Testis (tissue), 2 donors: ENCODE measurements at regions not wholly inside any gene's neighbourhood (a gene's known extent, or its start where the extent isn't known, plus 50 kb on each side); places are given as distances from the start of the nearest gene placed in this dataset.

Source experiments
- DNase-seq: peaks from one replicate; pipeline ENCODE4 v3.0.0-alpha.2; 2019
- H3K27ac ChIP-seq, 2 donors: fragments of 200-600 bp; sonication (generic); one replicate each; pipeline ENCODE4 v1.5.1; 2019
- H3K27me3 ChIP-seq: fragments of 200-600 bp; sonication (generic); one replicate; pipeline ENCODE4 v1.5.1; 2019
- H3K36me3 ChIP-seq: fragments of 200-600 bp; sonication (generic); one replicate; pipeline ENCODE4 v1.5.1; 2017; ENCODE audit warnings: low read depth; ENCODE audit errors: missing control alignments
- H3K4me1 ChIP-seq: fragments of 200-600 bp; sonication (generic); one replicate; pipeline ENCODE4 v1.5.1; 2019
- H3K4me3 ChIP-seq, 2 donors: fragments of 200-600 bp; sonication (generic); one replicate each; pipeline ENCODE4 v1.5.1; 2017 to 2019
- H3K9me3 ChIP-seq: fragments of 200-600 bp; sonication (generic); one replicate; pipeline ENCODE4 v1.5.1; 2017
- POLR2A ChIP-seq: fragments of 450-650 bp; IDR thresholded peaks from one replicate; pipeline ENCODE4 v1.6.1; 2017; ENCODE audit warnings: antibody characterized with exemption, mild to moderate bottlenecking, moderate library complexity
- WGBS, 2 donors: methylation state at CpG; one replicate each; pipeline ENCODE4 v1.1.5; 2018; 5-methylcytosine and 5-hydroxymethylcytosine counted together
- intact Hi-C: fragments of 100-400 bp; cut with DNase I; formaldehyde crosslinking; loops from one replicate; pipeline ENCODE4 v1.15.1; 2023; ENCODE audit warnings: low total_unique reads
- TF ChIP-seq, protein P1 (sequence below), 3 experiments: fragments of 450-650 bp in 2 of 3; fragments of 200-600 bp in 1 of 3; sonication (generic) in 1 of 3; IDR thresholded peaks; one replicate each; pipeline ENCODE4 v1.5.1; 2016 to 2019; ENCODE audit warnings: antibody characterized with exemption in 3 of 3, mild to moderate bottlenecking in 2 of 3, moderate library complexity in 1 of 3

GRCh38 chr7:14054125-14054524, 64.7 kb upstream of the ETV1 start:
- intact Hi-C loops: no loop called here
- TF ChIP-seq, protein P1, sequence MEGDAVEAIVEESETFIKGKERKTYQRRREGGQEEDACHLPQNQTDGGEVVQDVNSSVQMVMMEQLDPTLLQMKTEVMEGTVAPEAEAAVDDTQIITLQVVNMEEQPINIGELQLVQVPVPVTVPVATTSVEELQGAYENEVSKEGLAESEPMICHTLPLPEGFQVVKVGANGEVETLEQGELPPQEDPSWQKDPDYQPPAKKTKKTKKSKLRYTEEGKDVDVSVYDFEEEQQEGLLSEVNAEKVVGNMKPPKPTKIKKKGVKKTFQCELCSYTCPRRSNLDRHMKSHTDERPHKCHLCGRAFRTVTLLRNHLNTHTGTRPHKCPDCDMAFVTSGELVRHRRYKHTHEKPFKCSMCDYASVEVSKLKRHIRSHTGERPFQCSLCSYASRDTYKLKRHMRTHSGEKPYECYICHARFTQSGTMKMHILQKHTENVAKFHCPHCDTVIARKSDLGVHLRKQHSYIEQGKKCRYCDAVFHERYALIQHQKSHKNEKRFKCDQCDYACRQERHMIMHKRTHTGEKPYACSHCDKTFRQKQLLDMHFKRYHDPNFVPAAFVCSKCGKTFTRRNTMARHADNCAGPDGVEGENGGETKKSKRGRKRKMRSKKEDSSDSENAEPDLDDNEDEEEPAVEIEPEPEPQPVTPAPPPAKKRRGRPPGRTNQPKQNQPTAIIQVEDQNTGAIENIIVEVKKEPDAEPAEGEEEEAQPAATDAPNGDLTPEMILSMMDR (IDR thresholded peaks at IDR 0.05): no peak
- TF ChIP-seq POLR2A: no peak
- no peaks in the 10 kb centered on the region for H3K4me1 ChIP-seq
- H3K27ac ChIP-seq: no peak overlapping the region
- no peak for DNase-seq
- no peaks in the 10 kb centered on the region for H3K9me3 ChIP-seq
- no peaks in the 10 kb centered on the region for H3K36me3 ChIP-seq
- no peaks in the 10 kb centered on the region for H3K27me3 ChIP-seq
- no peak overlapping the region for H3K4me3 ChIP-seq
- 73 to 81% methylated on average over 3 of the region's 3 CpGs for WGBS, 2 donors

- no peak for DNase-seq
- no peak overlapping the region for H3K27ac ChIP-seq
- H3K9me3 ChIP-seq: no peaks in the 10 kb centered on the region
- WGBS, 2 donors: 75 to 86% methylated on average over 2 of the region's 2 CpGs
- no peaks in the 10 kb centered on the region for H3K36me3 ChIP-seq
- intact Hi-C loops: no loop called here
- TF ChIP-seq, protein P1 (IDR thresholded peaks at IDR 0.05): no peak
- no peak for TF ChIP-seq POLR2A
- H3K4me1 ChIP-seq: no peaks in the 10 kb centered on the region
- H3K4me3 ChIP-seq: no peak overlapping the region
- no peaks in the 10 kb centered on the region for H3K27me3 ChIP-seq
Measured at GRCh38 chr7:14048889-14049288, 59.4 kb upstream of the ETV1 start.

DNA sequence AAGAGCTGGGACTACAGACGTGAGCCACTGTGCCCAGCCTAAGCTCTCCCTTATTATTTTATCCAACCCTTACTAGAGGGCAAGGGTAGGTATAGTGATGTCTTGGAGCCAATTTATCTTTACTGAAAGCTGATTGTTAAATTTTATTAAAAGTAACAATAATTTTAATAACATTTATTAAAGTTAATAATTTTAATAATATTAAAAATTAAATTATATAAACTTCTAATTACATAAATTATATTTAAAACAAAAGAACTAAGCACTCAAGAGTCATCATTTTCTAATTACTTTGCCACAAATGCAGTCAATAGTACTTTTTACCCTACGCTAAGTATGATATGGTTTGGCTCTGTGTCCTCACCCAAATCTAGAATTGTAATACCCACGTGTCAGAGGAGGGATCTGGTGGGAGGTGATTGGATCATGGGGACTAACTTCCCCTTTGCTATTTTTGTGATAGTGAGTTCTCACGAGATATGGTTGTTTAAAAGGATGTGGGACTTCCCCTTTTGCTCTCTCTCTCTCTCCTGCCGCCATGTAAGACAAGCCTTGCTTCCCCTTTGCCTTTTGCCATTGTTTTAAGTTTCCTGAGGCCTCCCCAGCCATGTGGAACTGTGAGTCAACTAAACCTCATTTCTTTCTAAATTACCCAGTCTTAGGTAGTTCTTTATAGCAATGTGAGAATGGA, 58.4 kb upstream of the ETV1 start:
- no peak for DNase-seq
- Histone ChIP-seq H3K9me3 (no peaks in the 10 kb centered on the region), H3K27ac (no peak overlapping the region), H3K27me3 (no peaks in the 10 kb centered on the region), H3K36me3 (no peaks in the 10 kb centered on the region), H3K4me1 (no peaks in the 10 kb centered on the region), H3K4me3 (no peak overlapping the region)
- intact Hi-C loops: no loop called here
- TF ChIP-seq, protein P1 (IDR thresholded peaks at IDR 0.05): no peak
- TF ChIP-seq POLR2A: no peak
- WGBS, 2 donors: 78 to 80% methylated on average over 5 of the region's 5 CpGs

GRCh38 chr7:14045651-14046050, 56.2 kb upstream of the ETV1 start:
- intact Hi-C loops: no loop called here

GRCh38 chr7:14040528-14040927, 51.1 kb upstream of the ETV1 start:
- WGBS, 2 donors: 96 to 100% methylated on average over 5 of the region's 5 CpGs
- Histone ChIP-seq H3K27me3 (no peaks in the 10 kb centered on the region), H3K4me3 (no peak overlapping the region), H3K4me1 (no peaks in the 10 kb centered on the region), H3K9me3 (no peaks in the 10 kb centered on the region), H3K36me3 (no peaks in the 10 kb centered on the region), H3K27ac (no peak overlapping the region)
- no peak for DNase-seq
- TF ChIP-seq, protein P1 (IDR thresholded peaks at IDR 0.05): no peak
- no peak for TF ChIP-seq POLR2A
- intact Hi-C loops: no loop called here

More at GRCh38 chr7:14045651-14046050, 56.2 kb upstream of the ETV1 start:
- DNase-seq: no peak
- Histone ChIP-seq H3K9me3 (no peaks in the 10 kb centered on the region), H3K4me3 (no peak overlapping the region), H3K4me1 (no peaks in the 10 kb centered on the region), H3K27ac (no peak overlapping the region), H3K27me3 (no peaks in the 10 kb centered on the region), H3K36me3 (no peaks in the 10 kb centered on the region)
- 91 to 96% methylated on average over 3 of the region's 3 CpGs for WGBS, 2 donors
- no peak for TF ChIP-seq POLR2A
